HG03565 (cell line): ENCODE measurements at regions not wholly inside any gene's neighbourhood (a gene's known extent, or its start where the extent isn't known, plus 50 kb on each side); places are given as distances from the start of the nearest gene placed in this dataset.

Experiments
- ATAC-seq: cut with Tn5 transposase; IDR thresholded peaks from one replicate; pipeline ENCODE4 v1.9.1; 2021; ENCODE audit warnings: mild to moderate bottlenecking, moderate library complexity; ENCODE audit not compliant: unreplicated experiment

- no peak for ATAC-seq
Measured at GRCh38 chr2:52884761-52885352, 882.7 kb upstream of the CHAC2 start.

GRCh38 chr2:52882974-52883373, 884.6 kb upstream of the CHAC2 start:
- no peak for ATAC-seq

- ATAC-seq, result no peak
Measured at GRCh38 chr2:52881606-52882005, 886.0 kb upstream of the CHAC2 start.

- ATAC-seq, result no peak
Measured at GRCh38 chr2:52880872-52881271, 886.7 kb upstream of the CHAC2 start.

GRCh38 chr2:52879561-52879960, 888.0 kb upstream of the CHAC2 start:
- ATAC-seq, result no peak

- ATAC-seq, result no peak
Measured at GRCh38 chr2:52877703-52878102, 889.9 kb upstream of the CHAC2 start.

GRCh38 chr2:52874466-52875106, 893.0 kb upstream of the CHAC2 start:
- ATAC-seq, result no peak

- ATAC-seq, result no peak
Measured at GRCh38 chr2:52862801-52863200, 904.8 kb upstream of the CHAC2 start.

- no peak for ATAC-seq
Measured at GRCh38 chr2:52861596-52861995, 906.0 kb upstream of the CHAC2 start.

GRCh38 chr2:52859065-52859464, 908.5 kb upstream of the CHAC2 start:
- no peak for ATAC-seq

GRCh38 chr2:52857722-52858121, 909.9 kb upstream of the CHAC2 start:
- ATAC-seq, result no peak

GRCh38 chr2:52852006-52852405, 915.6 kb upstream of the CHAC2 start:
- no peak for ATAC-seq

GRCh38 chr2:52844701-52845423, 922.7 kb upstream of the CHAC2 start:
- ATAC-seq, result no peak

- ATAC-seq, result no peak
Measured at GRCh38 chr2:52835909-52836308, 931.7 kb upstream of the CHAC2 start.

GRCh38 chr2:52831216-52831615, 936.4 kb upstream of the CHAC2 start:
- no peak for ATAC-seq

- no peak for ATAC-seq
Measured at GRCh38 chr2:52828112-52828511, 939.5 kb upstream of the CHAC2 start.

GRCh38 chr2:52821631-52822030, 946.0 kb upstream of the CHAC2 start:
- no peak for ATAC-seq

- ATAC-seq, result no peak
Measured at GRCh38 chr2:52818958-52819357, 948.6 kb upstream of the CHAC2 start.

GRCh38 chr2:52810460-52810859, 957.1 kb upstream of the CHAC2 start:
- no peak for ATAC-seq

GRCh38 chr2:52805901-52806410, 961.6 kb upstream of the CHAC2 start:
- ATAC-seq, result no peak

- ATAC-seq, result no peak
Measured at GRCh38 chr2:52794581-52794980, 973.0 kb upstream of the CHAC2 start.

- ATAC-seq, result no peak
Measured at GRCh38 chr2:52779446-52779845, 988.2 kb upstream of the CHAC2 start.
